NCI-H774 (cell line): ENCODE measurements at regions not wholly inside any gene's neighbourhood (a gene's known extent, or its start where the extent isn't known, plus 50 kb on each side); places are given as distances from the start of the nearest gene placed in this dataset.
"Not testable (repeated sequence)": the region's sequence is repeated elsewhere in the genome, so short reads cannot be mapped to it uniquely, and the experiment has no call there.

ENCODE experiments used
- DNase-seq: peaks from one replicate; lab custom pipeline; 2025; lab: John Stamatoyannopoulos, UW

DNA sequence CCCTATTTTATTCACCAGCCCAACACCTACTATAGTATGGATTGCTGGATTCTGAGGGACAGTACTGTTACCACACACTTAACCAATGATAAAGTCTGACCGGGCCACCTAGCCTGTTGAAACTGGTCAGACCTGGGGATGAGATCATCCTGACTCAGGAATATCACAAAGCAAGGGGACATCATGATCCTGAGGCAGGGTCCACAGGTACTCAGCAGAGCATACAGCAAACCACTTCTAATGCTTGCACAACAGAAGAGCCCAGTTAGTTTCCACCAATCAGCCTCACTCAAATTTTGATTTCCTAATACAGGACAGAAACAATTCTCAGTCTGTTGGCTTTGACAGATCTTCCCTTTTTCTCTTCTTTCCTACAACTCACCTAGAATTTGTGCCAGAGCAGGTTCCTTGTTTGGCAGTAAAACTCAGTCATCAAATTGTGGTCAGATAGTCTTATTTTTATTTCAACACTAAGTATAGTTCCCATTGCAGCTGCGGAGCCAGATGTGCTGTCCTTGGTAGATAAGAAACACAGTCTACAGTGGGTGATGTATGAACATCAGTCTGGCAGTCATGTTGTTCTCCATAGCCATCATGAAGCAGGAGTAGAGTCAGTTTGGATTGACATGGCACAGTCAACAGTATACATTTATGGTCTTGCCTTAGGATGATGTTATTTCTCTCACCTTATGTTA, 90.1 kb upstream of the PRR23C start:
- no peak for DNase-seq

DNA sequence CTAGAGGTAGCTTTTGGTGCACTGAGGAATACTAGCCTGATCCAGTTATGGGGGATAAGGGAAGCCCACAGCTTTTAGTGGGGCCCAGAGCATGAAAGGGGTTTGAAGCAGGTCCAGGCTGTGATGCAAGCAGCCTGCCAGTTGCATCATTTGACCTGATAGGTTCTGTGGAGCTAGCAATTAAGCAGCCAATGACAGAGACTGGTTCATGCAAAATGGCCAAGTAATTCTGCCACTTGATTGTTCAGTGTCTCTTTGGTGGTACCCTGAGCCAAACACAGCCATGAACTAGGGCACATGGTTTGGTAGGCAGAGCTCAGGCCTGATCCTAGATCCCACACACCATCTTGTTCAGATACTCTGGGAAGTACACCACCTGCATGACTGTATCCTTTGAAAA, 91.0 kb upstream of the PRR23C start:
- no peak for DNase-seq

DNA sequence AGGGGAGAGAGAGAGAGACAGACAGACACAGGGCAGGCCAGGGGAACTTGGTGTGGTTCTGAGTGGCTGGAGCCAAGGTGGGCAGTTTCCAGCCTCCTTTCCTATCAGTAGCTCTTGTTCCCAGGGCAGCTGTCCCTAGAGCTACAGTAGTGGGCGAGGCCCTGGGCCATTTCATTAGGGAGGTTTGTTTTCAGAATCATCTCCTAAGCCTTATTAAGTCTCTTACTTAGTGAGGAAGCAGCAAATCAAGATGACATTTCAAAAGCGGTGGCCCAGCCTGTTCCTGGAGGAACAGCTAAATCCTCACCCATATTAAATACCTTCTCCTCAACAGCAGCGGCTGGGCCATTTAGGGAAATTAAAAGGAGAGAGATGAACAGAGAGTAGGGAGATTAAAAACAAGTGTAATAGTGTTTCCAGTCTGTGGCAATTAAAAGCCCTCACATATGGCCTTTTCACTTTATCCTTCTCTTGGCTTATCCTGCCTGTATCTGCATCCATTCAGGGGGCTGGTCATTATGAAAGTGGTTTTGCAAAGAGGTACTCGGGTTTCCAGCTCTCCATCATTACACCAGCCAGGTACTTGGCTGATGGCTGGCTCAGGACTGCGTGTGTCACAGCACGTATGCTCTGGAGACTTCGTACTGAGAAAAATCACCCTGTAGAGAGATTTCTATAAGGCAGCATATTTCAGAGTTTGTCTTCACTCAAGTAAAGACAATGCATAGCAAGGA, 91.9 kb upstream of the PRR23C start:
- DNase-seq = no peak

DNA sequence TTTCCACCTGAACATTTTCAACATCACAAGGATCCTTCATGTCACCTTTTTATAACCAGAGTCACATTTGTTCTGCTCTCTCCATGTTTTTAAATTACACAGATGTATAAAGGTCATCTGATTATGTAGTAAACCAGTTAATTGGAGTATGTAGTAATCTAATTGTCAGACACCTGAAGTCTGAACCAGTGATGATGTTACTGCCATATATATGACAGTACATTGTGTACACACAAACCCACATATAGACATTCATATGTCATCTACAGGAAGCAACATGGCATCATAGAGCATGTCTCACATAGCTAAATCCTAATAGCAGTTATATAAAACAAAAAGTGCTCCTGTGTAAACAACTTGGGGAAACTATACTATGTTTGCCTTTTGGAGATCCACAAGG, 95.9 kb upstream of the PRR23C start:
- DNase-seq = no peak

DNA sequence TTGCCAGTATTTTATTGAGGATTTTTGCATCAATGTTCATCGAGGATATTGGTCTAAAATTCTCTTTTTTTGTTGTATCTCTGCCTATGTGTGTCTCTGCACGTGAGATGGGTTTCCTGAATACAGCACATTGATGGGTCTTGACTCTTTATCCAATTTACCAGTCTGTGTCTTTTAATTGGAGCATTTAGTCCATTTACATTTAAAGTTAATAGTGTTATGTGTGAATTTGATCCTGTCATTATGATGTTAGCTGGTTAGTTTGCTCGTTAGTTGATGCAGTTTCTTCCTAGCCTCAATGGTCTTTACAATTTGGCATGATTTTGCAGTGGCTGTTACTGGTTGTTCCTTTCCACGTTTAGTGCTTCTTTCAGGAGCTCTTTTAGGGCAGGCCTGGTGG, 101.3 kb upstream of the PRR23C start:
- not testable (repeated sequence) for DNase-seq

DNA sequence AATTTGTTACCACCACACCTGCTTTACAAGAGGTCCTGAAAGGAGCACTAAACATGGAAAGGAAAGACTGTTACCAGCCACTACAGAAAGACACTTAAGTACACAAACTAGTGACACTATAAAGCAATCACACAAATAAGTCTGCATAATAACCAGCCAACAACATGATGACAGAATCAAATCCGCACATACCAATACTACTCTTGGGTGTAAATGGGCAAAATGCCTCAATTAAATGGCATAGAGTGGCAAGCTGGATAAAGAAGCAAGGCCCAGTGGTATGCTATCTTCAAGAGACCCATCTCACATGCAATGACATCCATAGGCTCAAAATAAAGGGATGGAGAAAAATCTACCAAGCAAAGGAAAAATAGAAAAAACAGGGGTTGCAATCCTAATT, 106.8 kb upstream of the PRR23C start:
- DNase-seq = no peak

DNA sequence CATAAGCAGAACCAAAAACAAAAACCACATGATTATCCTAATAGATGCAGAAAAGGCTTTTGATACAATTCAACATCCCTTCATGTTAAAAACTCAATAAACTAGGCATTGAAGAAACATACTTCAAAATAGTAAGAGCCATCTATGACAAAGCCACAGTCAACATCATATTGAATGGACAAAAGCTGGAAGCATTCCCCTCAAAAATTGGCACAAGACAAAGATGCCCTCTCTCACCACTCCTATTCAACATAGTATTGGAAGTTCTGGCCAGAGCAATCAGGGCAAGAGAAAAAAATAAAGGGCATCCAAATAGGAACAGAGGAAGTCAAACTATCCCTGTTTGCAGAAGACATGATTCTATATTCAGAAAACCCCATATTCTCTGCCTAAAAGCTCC, 108.7 kb upstream of the PRR23C start:
- DNase-seq = not testable (repeated sequence)

DNA sequence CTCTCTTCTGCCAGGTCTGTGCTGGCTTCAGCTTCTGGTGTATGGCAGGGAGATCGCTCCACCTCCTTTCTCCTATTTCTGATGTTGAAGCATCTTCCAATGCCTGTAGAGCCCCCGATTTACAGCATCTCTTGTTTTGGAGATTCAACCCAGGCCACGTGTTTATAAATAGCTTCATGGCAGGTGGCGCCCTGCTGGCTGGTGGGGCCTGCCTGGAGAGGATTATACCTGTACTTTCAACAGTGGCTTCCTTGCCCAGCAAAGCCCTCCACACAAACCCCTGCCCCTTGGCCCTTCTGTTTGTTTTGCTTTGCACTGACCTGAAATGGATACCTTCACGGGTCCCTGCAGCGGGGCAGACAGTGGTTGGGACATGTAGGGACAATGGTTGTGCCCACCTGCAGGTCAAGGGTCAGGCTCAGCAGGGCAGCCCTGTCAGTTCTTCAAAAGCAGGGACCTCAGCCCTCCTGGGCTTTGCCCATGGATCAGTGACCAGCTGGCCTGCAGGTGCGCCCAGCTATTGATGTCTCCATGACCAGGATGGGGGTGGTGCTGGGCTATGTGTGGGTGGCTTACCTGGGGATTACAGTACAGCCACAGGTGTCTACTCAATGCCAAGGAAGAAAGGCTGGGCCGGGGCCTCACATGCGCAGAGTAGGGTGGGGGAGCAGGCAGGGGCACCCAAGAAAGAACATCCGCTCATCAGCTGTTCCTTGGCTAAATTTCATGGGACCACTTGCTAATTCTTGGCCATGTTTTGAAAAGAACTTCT, 112.7 kb upstream of the PRR23C start:
- no peak for DNase-seq

DNA sequence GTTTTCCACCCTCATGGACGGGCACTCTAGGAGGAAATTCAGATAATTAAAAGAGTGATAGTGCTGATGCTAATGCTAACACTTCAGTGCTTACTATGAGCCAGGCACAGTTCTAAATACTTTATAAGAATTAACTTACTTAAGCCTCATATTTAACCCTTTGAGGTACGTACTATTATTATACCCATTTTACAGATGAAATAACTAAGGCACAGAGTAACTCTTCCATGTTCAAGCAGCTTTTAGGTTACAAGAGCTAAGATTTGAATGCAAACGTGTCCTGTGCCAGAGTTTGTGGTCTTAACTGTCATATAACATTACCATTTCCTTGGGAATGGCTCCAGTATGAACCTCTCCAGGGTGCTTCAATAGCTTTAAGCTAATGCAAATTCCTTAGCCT, 114.7 kb upstream of the PRR23C start:
- no peak for DNase-seq

DNA sequence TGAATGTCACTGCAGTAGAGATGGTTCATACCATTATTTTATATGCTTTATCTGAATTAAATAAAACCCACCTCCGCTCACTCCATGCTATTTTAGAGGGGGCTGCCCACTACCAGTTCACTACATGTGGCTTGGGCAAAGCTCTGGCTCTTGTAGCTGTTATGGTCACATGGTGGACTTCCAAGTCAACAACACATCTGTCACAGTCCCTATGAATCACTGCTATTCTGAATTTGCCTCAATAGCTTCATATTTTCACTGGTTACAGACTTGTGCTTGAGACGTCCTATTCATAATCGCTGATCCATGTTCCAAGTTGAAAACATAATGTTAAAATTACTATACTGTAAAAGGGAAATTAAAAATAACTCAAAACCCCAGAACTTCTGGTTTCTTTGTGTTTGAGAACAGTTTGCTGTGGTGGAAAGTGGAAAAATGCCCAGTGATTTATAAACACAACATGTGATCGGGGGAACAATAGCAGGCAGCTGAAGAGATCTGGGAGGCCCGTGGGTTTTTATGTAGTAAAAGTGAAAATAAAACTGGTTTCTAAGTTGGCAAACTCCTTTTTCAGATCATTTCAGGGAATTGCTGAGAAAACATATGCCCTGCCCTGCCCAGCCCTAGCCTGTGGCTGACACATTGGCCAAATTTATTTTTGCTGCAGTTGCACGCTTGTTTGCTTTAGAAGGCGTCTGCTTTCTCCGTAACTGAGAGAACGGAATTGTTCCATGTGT, 128.8 kb upstream of the PRR23C start:
- no peak for DNase-seq

DNA sequence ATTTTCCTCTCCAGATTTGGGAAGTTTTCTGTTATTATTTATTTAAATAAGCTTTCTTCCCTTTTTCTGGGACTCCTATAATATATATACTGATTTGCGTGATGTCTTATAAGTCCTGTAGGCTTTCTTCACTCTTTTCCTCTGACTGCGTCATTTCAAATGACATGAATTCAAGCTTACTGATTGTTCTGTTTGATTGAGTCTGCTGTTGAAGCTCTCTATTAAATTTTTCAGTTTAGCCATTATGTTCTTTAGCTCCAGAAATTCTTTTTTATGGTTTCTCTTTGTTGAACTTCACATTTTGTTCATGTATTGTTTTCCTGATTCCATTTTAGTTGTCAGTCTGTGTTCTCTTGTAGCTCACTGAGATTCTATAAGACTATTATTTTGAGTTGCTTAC, 135.8 kb upstream of the PRR23C start:
- no peak for DNase-seq

DNA sequence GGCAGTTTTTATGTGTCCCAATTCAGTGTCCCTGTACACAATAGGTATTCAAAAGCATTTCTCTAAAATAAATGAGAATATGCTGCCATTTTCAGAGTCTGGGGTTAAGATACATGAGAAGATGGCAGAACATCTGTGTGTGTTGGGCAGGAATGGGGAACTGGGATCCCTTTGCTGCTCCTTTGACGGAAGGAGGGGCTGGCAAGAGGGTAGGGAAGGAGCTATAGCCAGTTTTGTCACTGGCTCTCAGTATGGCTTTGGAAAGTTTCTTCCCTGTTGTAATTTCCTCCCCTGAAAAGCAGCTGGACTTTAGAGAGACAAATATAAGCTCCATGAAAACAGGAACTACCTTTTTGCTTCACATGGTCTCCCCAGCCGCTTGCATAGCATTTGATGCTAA, 137.5 kb upstream of the PRR23C start:
- no peak for DNase-seq

DNA sequence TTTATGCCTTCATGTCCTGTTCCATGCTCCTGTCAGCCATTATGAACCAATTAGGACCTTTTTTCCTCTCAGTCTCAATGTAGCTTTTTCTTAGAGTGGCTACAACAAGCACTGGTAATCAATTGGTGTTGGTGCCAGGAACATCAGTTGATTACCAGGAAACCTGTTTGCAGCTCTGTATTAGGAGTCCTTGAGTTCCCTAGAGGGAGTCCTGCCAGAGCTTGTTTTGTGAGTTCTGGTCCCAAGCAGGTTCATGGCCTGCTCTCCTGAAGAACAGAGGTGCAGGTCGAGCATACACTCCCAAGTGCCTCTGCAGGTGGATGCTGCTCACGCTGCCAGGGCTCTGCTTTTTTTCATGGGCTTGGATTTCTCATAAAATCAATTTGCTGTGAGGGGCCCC, 137.9 kb upstream of the PRR23C start:
- DNase-seq = no peak

DNA sequence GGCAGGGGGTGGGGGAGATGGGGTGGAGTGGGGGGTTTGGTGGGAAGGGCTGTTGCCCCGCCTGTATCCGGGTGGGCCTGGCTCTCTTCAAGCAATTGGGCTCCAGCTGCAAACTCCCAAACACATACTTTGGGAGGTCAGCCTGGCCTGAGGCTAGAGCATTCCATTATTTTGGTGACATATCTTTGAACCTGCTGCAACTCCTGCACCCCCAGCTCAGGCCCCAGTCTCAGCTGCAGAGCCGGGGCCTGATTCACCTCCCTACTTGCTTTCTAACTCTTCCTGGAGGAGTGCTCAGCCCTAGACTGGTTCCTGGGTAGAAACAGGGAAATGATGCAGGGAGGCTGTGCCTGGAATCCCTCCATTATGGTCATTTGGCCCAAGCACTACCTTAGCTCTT, 140.8 kb upstream of the PRR23C start:
- no peak for DNase-seq

DNA sequence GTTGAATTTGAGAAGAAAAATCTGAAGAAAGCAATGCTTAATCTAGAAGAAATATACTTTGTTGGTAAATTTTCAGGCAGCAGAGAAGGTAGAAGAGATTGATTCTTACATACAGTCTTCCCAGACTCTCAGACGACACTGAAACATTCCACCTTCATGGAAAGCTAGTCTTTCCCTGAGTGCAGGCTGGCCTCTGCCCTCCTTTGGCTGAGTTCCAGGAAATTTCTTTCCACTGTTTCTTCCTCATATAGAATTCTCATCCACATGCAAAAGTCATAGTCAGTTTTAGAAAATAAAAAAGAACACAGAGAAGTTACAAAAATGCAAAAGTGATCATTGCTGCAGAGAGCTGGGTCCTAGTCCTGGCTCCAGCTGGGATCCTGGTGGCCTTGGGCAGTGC, 142.5 kb upstream of the PRR23C start:
- no peak for DNase-seq

DNA sequence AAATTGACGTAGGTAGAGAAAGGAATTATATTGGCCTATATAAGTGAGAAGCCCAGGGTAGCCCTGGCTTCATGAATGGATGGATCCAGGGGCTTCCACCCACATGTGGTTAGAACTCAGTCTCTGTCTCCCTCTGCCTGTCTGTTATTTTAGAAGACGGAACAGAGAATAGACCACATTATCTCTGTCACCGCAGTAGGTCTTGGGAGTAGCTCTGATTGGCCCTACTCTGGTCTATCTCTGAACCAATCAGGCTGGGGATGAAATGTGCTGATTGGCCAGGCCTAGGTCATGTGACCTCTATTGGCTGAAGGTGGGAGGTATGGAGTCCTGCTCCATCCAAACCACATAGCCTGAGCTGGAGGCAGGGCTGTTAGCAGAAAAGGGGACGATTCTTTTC, 143.0 kb upstream of the PRR23C start:
- no peak for DNase-seq

DNA sequence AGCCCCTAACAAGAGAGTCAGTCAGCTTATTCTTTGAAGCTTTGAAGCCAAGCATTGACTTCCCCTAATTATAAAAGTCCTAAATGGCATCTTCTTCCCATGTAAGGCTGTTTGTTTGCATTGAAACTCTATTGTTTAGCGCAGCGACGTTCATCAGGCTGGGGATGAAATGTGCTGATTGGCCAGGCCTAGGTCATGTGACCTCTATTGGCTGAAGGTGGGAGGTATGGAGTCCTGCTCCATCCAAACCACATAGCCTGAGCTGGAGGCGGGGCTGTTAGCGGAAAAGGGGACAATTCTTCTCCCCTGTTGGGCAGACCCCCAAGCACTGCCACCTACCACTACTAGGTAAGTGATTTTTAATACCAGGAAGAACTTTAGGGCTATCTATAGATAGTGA, 145.3 kb upstream of the PRR23C start:
- DNase-seq = no peak

DNA sequence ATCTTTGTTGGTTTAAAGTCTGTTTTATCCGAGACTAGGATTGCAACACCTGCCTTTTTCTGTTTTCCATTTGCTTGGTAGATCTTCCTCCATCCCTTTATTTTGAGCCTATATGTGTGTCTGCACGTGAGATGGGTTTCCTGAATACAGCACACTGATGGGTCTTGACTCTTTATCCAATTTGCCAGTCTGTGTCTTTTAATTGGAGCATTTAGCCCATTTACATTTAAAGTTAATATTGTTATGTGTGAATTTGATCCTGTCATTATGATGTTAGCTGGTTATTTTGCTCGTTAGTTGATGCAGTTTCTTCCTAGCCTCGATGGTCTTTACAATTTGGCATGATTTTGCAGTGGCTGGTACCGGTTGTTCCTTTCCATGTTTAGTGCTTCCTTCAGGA, 149.4 kb upstream of the MRPS22 start:
- not testable (repeated sequence) for DNase-seq

DNA sequence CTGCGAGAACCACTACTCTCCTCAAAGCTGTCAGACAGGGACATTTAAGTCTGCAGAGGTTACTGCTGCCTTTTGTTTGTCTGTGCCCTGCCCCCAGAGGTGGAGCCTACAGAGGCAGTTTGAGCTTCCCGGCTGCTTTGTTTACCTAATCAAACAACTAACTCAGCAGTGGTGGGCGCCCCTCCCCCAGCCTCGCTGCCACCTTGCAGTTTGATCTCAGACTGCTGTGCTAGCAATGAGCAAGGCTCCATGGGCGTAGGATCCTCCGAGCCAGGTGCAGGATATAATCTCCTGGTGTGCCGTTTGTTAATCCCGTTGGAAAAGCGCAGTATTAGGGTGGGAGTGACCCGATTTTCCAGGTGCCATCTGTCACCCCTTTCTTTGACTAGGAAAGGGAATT, 147.7 kb upstream of the MRPS22 start:
- not testable (repeated sequence) for DNase-seq

DNA sequence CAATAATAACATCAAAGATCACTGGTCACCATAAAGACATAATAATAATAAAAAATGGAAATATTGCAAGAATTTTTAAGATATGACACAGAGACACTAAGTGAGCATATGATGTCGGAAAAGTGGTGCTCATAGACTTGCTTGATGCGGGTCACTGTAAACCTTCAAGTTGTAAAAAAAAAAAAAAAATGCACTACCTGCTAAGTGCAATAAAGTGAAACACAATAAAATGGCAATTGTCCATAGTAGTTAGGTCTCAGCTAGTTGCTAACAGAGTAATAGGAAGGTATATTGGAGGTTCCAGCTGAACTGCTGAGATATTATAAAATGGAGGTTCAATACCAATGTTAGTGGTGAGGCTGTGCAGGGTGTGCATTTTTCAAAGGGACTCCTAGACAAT, 146.6 kb upstream of the MRPS22 start:
- no peak for DNase-seq

DNA sequence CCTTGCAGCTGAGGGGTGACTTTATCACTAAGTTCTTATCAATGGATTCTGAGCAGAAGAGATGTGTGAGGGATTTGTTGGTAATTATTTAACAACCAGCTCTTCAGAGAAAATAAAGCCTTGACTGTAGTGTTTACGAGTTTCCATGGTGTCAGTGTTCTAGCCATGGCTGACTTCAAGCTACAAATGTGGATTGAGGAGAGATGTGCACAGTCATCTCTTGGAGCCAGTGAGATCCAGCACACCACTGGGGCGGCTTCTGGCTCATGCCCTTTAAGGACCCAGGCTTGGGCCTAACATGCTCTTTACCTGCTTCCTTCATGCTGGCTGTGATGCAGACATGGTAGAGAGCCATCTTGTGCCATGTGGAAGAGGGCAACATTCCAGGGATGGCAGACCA, 145.6 kb upstream of the MRPS22 start:
- DNase-seq = no peak

DNA sequence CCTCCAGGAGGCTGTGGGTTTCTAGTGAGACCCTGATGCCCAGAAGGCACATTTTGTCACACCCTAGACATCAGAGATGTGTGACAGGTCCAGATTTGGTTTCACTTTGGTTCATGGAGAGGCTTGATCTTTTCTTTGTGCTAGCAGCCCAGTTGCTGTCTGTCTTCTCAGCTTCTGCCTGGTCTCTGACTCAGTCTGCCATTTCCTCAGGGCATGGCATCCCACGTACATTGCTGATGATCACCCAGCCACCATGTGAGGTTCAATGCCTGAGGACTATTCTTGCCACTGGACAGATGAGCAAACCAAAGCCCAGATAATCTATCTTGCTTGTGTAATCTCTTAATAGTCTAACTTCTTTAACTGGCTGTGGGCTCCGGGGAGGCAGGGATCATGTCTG, 144.9 kb upstream of the MRPS22 start:
- DNase-seq = no peak
